Mesendoderm (in vitro differentiated cells): ENCODE measurements at regions not wholly inside any gene's neighbourhood (a gene's known extent, or its start where the extent isn't known, plus 50 kb on each side); places are given as distances from the start of the nearest gene placed in this dataset.
"Not testable (repeated sequence)": the region's sequence is repeated elsewhere in the genome, so short reads cannot be mapped to it uniquely, and the experiment has no call there.

Experiments used
- DNase-seq: peaks from one replicate; pipeline ENCODE4 v3.0.0; 2013
- H2AK5ac ChIP-seq: 2 replicates; pipeline ENCODE4 v1.6.1; 2013; ENCODE audit warnings: low read length, inconsistent platforms
- H2BK120ac ChIP-seq: 2 replicates; pipeline ENCODE4 v1.6.1; 2013; ENCODE audit warnings: low read depth, mild to moderate bottlenecking, low read length, moderate library complexity, mixed read lengths
- H2BK15ac ChIP-seq: replicated peaks from 2 replicates; pipeline ENCODE4 v1.6.1; 2013; ENCODE audit warnings: low read depth, mild to moderate bottlenecking, moderate library complexity
- H2BK5ac ChIP-seq: 2 replicates; pipeline ENCODE4 v1.6.1; 2013; ENCODE audit warnings: low read length, inconsistent platforms
- H3K18ac ChIP-seq: 2 replicates; pipeline ENCODE4 v1.6.1; 2013; ENCODE audit warnings: mild to moderate bottlenecking, low read length, mixed read lengths
- H3K23ac ChIP-seq: one replicate; pipeline ENCODE4 v1.6.1; 2013; ENCODE audit warnings: low read length
- H3K27ac ChIP-seq: 2 replicates; pipeline ENCODE4 v1.5.1; 2013; ENCODE audit warnings: low read depth, mild to moderate bottlenecking, inconsistent platforms, low read length, moderate library complexity
- H3K27me3 ChIP-seq: 2 replicates; pipeline ENCODE4 v1.6.1; 2013; ENCODE audit warnings: low read length, control low read depth, mild to moderate bottlenecking, inconsistent platforms; ENCODE audit not compliant: insufficient read depth, poor library complexity
- H3K36me3 ChIP-seq: 2 replicates; pipeline ENCODE4 v1.6.1; 2013; ENCODE audit warnings: low read length, inconsistent platforms; ENCODE audit not compliant: control insufficient read depth, insufficient read depth
- H3K4ac ChIP-seq: one replicate; pipeline ENCODE4 v1.6.1; 2013; ENCODE audit warnings: low read depth, mild to moderate bottlenecking, low read length, moderate library complexity
- H3K4me1 ChIP-seq: 2 replicates; pipeline ENCODE4 v1.6.1; 2013; ENCODE audit warnings: low read depth, low read length, inconsistent platforms; ENCODE audit not compliant: control insufficient read depth
- H3K4me2 ChIP-seq: 2 replicates; pipeline ENCODE4 v1.6.1; 2013; ENCODE audit warnings: low read length
- H3K4me3 ChIP-seq: 2 replicates; pipeline ENCODE4 v1.5.1; 2013; ENCODE audit warnings: mild to moderate bottlenecking, low read length
- H3K56ac ChIP-seq: one replicate; pipeline ENCODE4 v1.6.1; 2013; ENCODE audit warnings: low read length
- H3K79me1 ChIP-seq: 2 replicates; pipeline ENCODE4 v1.6.1; 2013; ENCODE audit warnings: low read length, inconsistent platforms
- H3K79me2 ChIP-seq: 2 replicates; pipeline ENCODE4 v1.6.1; 2013; ENCODE audit warnings: mild to moderate bottlenecking, low read length; ENCODE audit not compliant: control insufficient read depth, insufficient read depth
- H3K9ac ChIP-seq: 2 replicates; pipeline ENCODE4 v1.6.1; 2013; ENCODE audit warnings: low read length, inconsistent platforms
- H4K5ac ChIP-seq: one replicate; pipeline ENCODE4 v1.6.1; 2013; ENCODE audit warnings: low read length
- H4K8ac ChIP-seq: one replicate; pipeline ENCODE4 v1.6.1; 2013; ENCODE audit warnings: low read depth, mild to moderate bottlenecking, control low read depth, low read length, moderate library complexity
- WGBS: extraction: QIAGEN DNeasy Blood & Tissue Kit; methylation state at CpG from one replicate; pipeline ENCODE4 v1.1.7; 2013; ENCODE audit warnings: low lambda C conversion rate, missing lambda C conversion rate; ENCODE audit not compliant: insufficient coverage; ENCODE audit errors: extremely low coverage; 5-methylcytosine and 5-hydroxymethylcytosine counted together

GRCh38 chr11:134498326-134499139 is 86.5 kb upstream of the B3GAT1 start:
- Histone ChIP-seq H3K56ac (no peak overlapping the region), H3K79me2 (no peaks in the 10 kb centered on the region), H3K4ac (no peak overlapping the region), H3K9ac (no peak overlapping the region), H3K36me3 (no peaks in the 10 kb centered on the region), H3K27me3 (no peaks in the 10 kb centered on the region), H3K27ac (no peak overlapping the region), H3K4me2 (no peak overlapping the region), H3K4me3 (no peak overlapping the region), H2BK5ac (no peak overlapping the region), H4K8ac (no peak overlapping the region), H3K79me1 (no peaks in the 10 kb centered on the region), H2BK120ac (no peak overlapping the region), H2BK15ac (no peak overlapping the region), H4K5ac (no peak overlapping the region), H2AK5ac (no peak overlapping the region), H3K18ac (no peak overlapping the region), H3K4me1 (no peaks in the 10 kb centered on the region), H3K23ac (no peak overlapping the region)
- no peak for DNase-seq
- WGBS = no CpG with 5 or more reads among the region's 19 CpGs

- H2BK15ac ChIP-seq = no peak overlapping the region
- no peak overlapping the region for H3K27ac ChIP-seq
- H3K56ac ChIP-seq = no peak overlapping the region
- no peak overlapping the region for H3K4me2 ChIP-seq
- no CpG with 5 or more reads among the region's 5 CpGs for WGBS
- H3K27me3 ChIP-seq = no peaks in the 10 kb centered on the region
- H4K8ac ChIP-seq = no peak overlapping the region
- H3K4ac ChIP-seq = no peak overlapping the region
- H2BK5ac ChIP-seq = no peak overlapping the region
- DNase-seq = peak; percentile 42
- H3K4me3 ChIP-seq = no peak overlapping the region
- H3K79me1 ChIP-seq = no peaks in the 10 kb centered on the region
- H3K23ac ChIP-seq = no peak overlapping the region
- H2BK120ac ChIP-seq = no peak overlapping the region
- H4K5ac ChIP-seq = no peak overlapping the region
- no peak overlapping the region for H3K18ac ChIP-seq
- no peak overlapping the region for H2AK5ac ChIP-seq
- H3K79me2 ChIP-seq = no peaks in the 10 kb centered on the region
- no peaks in the 10 kb centered on the region for H3K36me3 ChIP-seq
- H3K9ac ChIP-seq = no peak overlapping the region
- no peaks in the 10 kb centered on the region for H3K4me1 ChIP-seq
These were observed 85.5 kb upstream of the B3GAT1 start for GRCh38 chr11:134497586-134497985.

- not testable (repeated sequence) for H3K27me3 ChIP-seq, H3K9ac ChIP-seq, H3K4ac ChIP-seq
These were observed 84.0 kb upstream of the B3GAT1 start for GRCh38 chr11:134496058-134496457.

GRCh38 chr11:134494395-134494794 is 82.4 kb upstream of the B3GAT1 start:
- H4K5ac ChIP-seq, H2BK5ac ChIP-seq, H3K4me3 ChIP-seq, H3K27ac ChIP-seq, H4K8ac ChIP-seq, H3K36me3 ChIP-seq, H2BK15ac ChIP-seq, H3K23ac ChIP-seq, H3K4me2 ChIP-seq, H3K4ac ChIP-seq, H3K4me1 ChIP-seq, H2BK120ac ChIP-seq, H3K9ac ChIP-seq, H2AK5ac ChIP-seq, DNase-seq, H3K18ac ChIP-seq, H3K56ac ChIP-seq, H3K27me3 ChIP-seq, H3K79me2 ChIP-seq, H3K79me1 ChIP-seq: not testable (repeated sequence)
- no CpG with 5 or more reads among the region's 2 CpGs for whole genome bisulfite sequencing

More at GRCh38 chr11:134496058-134496457, 84.0 kb upstream of the B3GAT1 start:
- WGBS = no CpG with 5 or more reads among the region's 2 CpGs
- not testable (repeated sequence) for H3K56ac ChIP-seq, H2BK5ac ChIP-seq, H3K79me1 ChIP-seq, DNase-seq, H2AK5ac ChIP-seq, H2BK120ac ChIP-seq, H3K4me3 ChIP-seq, H3K36me3 ChIP-seq, H3K4me2 ChIP-seq, H3K27ac ChIP-seq, H3K23ac ChIP-seq, H2BK15ac ChIP-seq, H4K8ac ChIP-seq, H3K79me2 ChIP-seq, H3K18ac ChIP-seq, H4K5ac ChIP-seq, H3K4me1 ChIP-seq

- not testable (repeated sequence) for H4K5ac ChIP-seq, H2BK120ac ChIP-seq, DNase-seq, H3K79me1 ChIP-seq, H3K56ac ChIP-seq, H3K27me3 ChIP-seq, H3K79me2 ChIP-seq, H3K4me1 ChIP-seq, H3K36me3 ChIP-seq, H3K18ac ChIP-seq, H3K23ac ChIP-seq, H3K4me3 ChIP-seq, H3K4me2 ChIP-seq, H2AK5ac ChIP-seq, H3K4ac ChIP-seq, H4K8ac ChIP-seq, H3K9ac ChIP-seq, H2BK15ac ChIP-seq, H3K27ac ChIP-seq, H2BK5ac ChIP-seq
- WGBS = no CpG with 5 or more reads among the region's 2 CpGs
These were observed 80.4 kb upstream of the B3GAT1 start for GRCh38 chr11:134492411-134492810.

- no peak overlapping the region for H3K23ac ChIP-seq
- no CpG with 5 or more reads among the region's 5 CpGs for WGBS
- no peak for DNase-seq
- no peak overlapping the region for H2BK5ac ChIP-seq
- H4K5ac ChIP-seq = no peak overlapping the region
- no peaks in the 10 kb centered on the region for H3K4me1 ChIP-seq
- no peak overlapping the region for H2AK5ac ChIP-seq
- H3K4ac ChIP-seq = no peak overlapping the region
- H3K79me2 ChIP-seq = no peaks in the 10 kb centered on the region
- H3K27me3 ChIP-seq = no peaks in the 10 kb centered on the region
- H3K79me1 ChIP-seq = no peaks in the 10 kb centered on the region
- H3K56ac ChIP-seq = no peak overlapping the region
- H3K18ac ChIP-seq = no peak overlapping the region
- H3K4me3 ChIP-seq = no peak overlapping the region
- no peak overlapping the region for H2BK120ac ChIP-seq
- no peak overlapping the region for H3K27ac ChIP-seq
- no peak overlapping the region for H2BK15ac ChIP-seq
- no peak overlapping the region for H4K8ac ChIP-seq
- no peak overlapping the region for H3K9ac ChIP-seq
- no peaks in the 10 kb centered on the region for H3K36me3 ChIP-seq
- no peak overlapping the region for H3K4me2 ChIP-seq
These were observed 77.7 kb upstream of the B3GAT1 start for GRCh38 chr11:134489728-134490127.
